GM12878 (cell line): ENCODE measurements at regions not wholly inside any gene's neighbourhood (a gene's known extent, or its start where the extent isn't known, plus 50 kb on each side); places are given as distances from the start of the nearest gene placed in this dataset.

Source experiments
- ATAC-seq: fragments of 200-7000 bp; cut with Tn5 transposase; 3 replicates; pipeline ENCODE4 v1.9.1; 2020; ENCODE audit warnings: mild to moderate bottlenecking, moderate library complexity
- BruUV-seq: library from RNA; stranded (reverse); fragments of 400-500 nt; replicated peaks from 2 replicates; lab custom pipeline; 2021; lab: Mats Ljungman, UMichigan
- CTCF ChIA-PET: fragments of 300-600 bp; sonication (Branson Sonifier 250); formaldehyde crosslinking; extraction: SDS; loops from one replicate; lab custom pipeline; 2021; ENCODE audit warnings: inconsistent platforms; lab: Yijun Ruan, JAX
- POLR2A ChIA-PET: fragments of 350-600 bp; formaldehyde crosslinking; extraction: SDS; loops from one replicate; lab custom pipeline; 2021; ENCODE audit warnings: inconsistent platforms; lab: Charles Lee
- RAD21 ChIA-PET: fragments of 300-600 bp; sonication (Branson Sonifier 250); formaldehyde crosslinking; loops from one replicate; lab custom pipeline; 2023; ENCODE audit warnings: antibody characterized with exemption; ENCODE audit not compliant: unreplicated experiment; lab: Charles Lee
- SMC1A ChIA-PET: fragments of 300-600 bp; sonication (Branson Sonifier 250); formaldehyde crosslinking; loops from one replicate; lab custom pipeline; 2023; ENCODE audit not compliant: unreplicated experiment, uncharacterized antibody; lab: Charles Lee
- DNase-seq: peaks from one replicate; pipeline ENCODE4 v3.0.0-alpha.2; 2011; ENCODE audit warnings: low read depth, low spot score
- FAIRE-seq: peaks from 3 replicates; lab custom pipeline; 2011; peaks lifted over from hg19 to GRCh38; lab: Jason Lieb, UNC
- H2AFZ ChIP-seq: 2 replicates; pipeline ENCODE4 v1.6.0; 2011; ENCODE audit warnings: low read depth, low read length, control low read depth; ENCODE audit not compliant: control insufficient read depth
- H3K27ac ChIP-seq: 2 replicates; pipeline ENCODE4 v1.5.1; 2011; ENCODE audit warnings: control low read depth; ENCODE audit not compliant: control insufficient read depth, insufficient read depth
- H3K27me3 ChIP-seq, 2 experiments: replicated peaks in 1 of 2; 2 replicates each; pipeline versions ENCODE4 v1.6.0 to v1.6.1; 2011; ENCODE audit warnings: low read length in 1 of 2; ENCODE audit not compliant: control insufficient read depth in 2 of 2, insufficient read depth in 2 of 2
- H3K36me3 ChIP-seq, 2 experiments: 2 replicates each; pipeline ENCODE4 v1.5.1; 2011; ENCODE audit warnings: low read length in 1 of 2; ENCODE audit not compliant: control insufficient read depth in 2 of 2, insufficient read depth in 2 of 2
- H3K4me1 ChIP-seq: 2 replicates; pipeline ENCODE4 v1.6.1; 2011; ENCODE audit warnings: mild to moderate bottlenecking, low read length, moderate library complexity, mixed read lengths; ENCODE audit not compliant: control insufficient read depth, insufficient read depth
- H3K4me2 ChIP-seq: 2 replicates; pipeline ENCODE4 v1.6.0; 2011; ENCODE audit warnings: control low read depth; ENCODE audit not compliant: control insufficient read depth, insufficient read depth
- H3K4me3 ChIP-seq: fragments of 200-600 bp; sonication (generic); 2 replicates; pipeline ENCODE4 v1.5.1; 2016
- H3K79me2 ChIP-seq: 2 replicates; pipeline ENCODE4 v1.6.0; 2011; ENCODE audit warnings: low read length; ENCODE audit not compliant: control insufficient read depth, insufficient read depth
- H3K9ac ChIP-seq: 2 replicates; pipeline ENCODE4 v1.8.0; 2011; ENCODE audit warnings: low read length, control low read depth, mixed read lengths; ENCODE audit not compliant: control insufficient read depth, insufficient read depth
- H3K9me3 ChIP-seq: replicated peaks from 3 replicates; pipeline ENCODE4 v1.5.1; 2011; ENCODE audit warnings: mild to moderate bottlenecking, low read length; ENCODE audit not compliant: control insufficient read depth, insufficient read depth
- H4K20me1 ChIP-seq: 2 replicates; pipeline ENCODE4 v1.6.0; 2011; ENCODE audit not compliant: control insufficient read depth, insufficient read depth
- GATAD2B ChIP-seq: fragments of 450-650 bp; conservative IDR thresholded peaks from 2 replicates; pipeline ENCODE4 v1.6.1; 2017; ENCODE audit warnings: low read depth, mild to moderate bottlenecking, moderate library complexity
- MEF2B ChIP-seq: fragments of 450-650 bp; IDR thresholded peaks from 2 replicates; pipeline ENCODE4 v1.6.1; 2018; ENCODE audit warnings: mild to moderate bottlenecking, moderate library complexity; ENCODE audit not compliant: partially characterized antibody, poor library complexity, severe bottlenecking
- REST ChIP-seq: IDR thresholded peaks from 2 replicates; pipeline ENCODE4 v1.6.1; 2012; ENCODE audit warnings: mild to moderate bottlenecking, low read depth, low read length
- WGBS: methylation state at CpG from one replicate; pipeline ENCODE4 v1.1.6; 2016; ENCODE audit warnings: low lambda C conversion rate; ENCODE audit not compliant: insufficient replicate concordance, insufficient coverage; ENCODE audit errors: missing lambda C conversion rate; 5-methylcytosine and 5-hydroxymethylcytosine counted together
- in situ Hi-C: fragments of 300-500 bp; cut with MboI; formaldehyde crosslinking; loops from 9 replicates; pipeline ENCODE4 v1.14.3; 2018; ENCODE audit warnings: mixed read lengths
- intact Hi-C: fragments of 100-400 bp; cut with micrococcal nuclease; formaldehyde crosslinking; loops from one replicate; pipeline ENCODE4 v1.14.2; 2022; ENCODE audit not compliant: unreplicated experiment

- RAD21 ChIA-PET, result interaction anchor here (0.7 to 7.2 kb wide), 10 partner anchors 9 to 163 kb away, joined by 3 to 115 read pairs (median 9); no protein-coding TSS in a partner anchor
- Histone ChIP-seq H3K27ac (no peak overlapping the region), H3K27me3 (no peaks in the 10 kb centered on the region), H3K4me1 (peaks cover 13% of the 10 kb centered on the region), H3K4me2 (no peak overlapping the region), H4K20me1 (no peaks in the 10 kb centered on the region), H3K9ac (no peak overlapping the region), H3K36me3 (no peaks in the 10 kb centered on the region), H3K4me3 (no peak overlapping the region), H3K9me3 (no peaks in the 10 kb centered on the region; the same call in 2 of the 3 replicates), H3K79me2 (no peaks in the 10 kb centered on the region), H2AFZ (no peak overlapping the region)
- DNase-seq, result no peak
- intact Hi-C loops (loop anchor here (5.0 to 10.0 kb wide), 2 partner anchors 84 to 893 kb away; no protein-coding TSS in a partner anchor), in situ Hi-C loops (loop anchor here (10.0 kb wide), 1 partner anchor 1333 kb away; no protein-coding TSS in a partner anchor)
- no peak for FAIRE-seq
- SMC1A ChIA-PET, result interaction anchor here (0.7 to 10.0 kb wide), 15 partner anchors 13 to 312 kb away, joined by 3 to 119 read pairs (median 4); no protein-coding TSS in a partner anchor
- TF ChIP-seq MEF2B, result peak; percentile 61
- TF ChIP-seq REST, result peak; percentile 46; the same call in 1 of the 2 replicates
- no peak for TF ChIP-seq GATAD2B
- ATAC-seq, result no peak
- 63% methylated on average over 5 of the region's 5 CpGs for WGBS
- CTCF ChIA-PET, result interaction anchor here (1.0 to 6.3 kb wide), 6 partner anchors 12 to 164 kb away, joined by 3 to 39 read pairs (median 8); no protein-coding TSS in a partner anchor
- BruUV-seq, result no TSS peak
- POLR2A ChIA-PET, result interaction anchor here (0.9 to 5.9 kb wide), 6 partner anchors 34 to 106 kb away, joined by 3 to 47 read pairs (median 4); no protein-coding TSS in a partner anchor
Observed at GRCh38 chr9:107177857-107178256, 105.2 kb upstream of the RAD23B start.
